ENCODE measurements at regions not wholly inside any gene's neighbourhood (a gene's known extent, or its start where the extent isn't known, plus 50 kb on each side); places are given as distances from the start of the nearest gene placed in this dataset.

DNA sequence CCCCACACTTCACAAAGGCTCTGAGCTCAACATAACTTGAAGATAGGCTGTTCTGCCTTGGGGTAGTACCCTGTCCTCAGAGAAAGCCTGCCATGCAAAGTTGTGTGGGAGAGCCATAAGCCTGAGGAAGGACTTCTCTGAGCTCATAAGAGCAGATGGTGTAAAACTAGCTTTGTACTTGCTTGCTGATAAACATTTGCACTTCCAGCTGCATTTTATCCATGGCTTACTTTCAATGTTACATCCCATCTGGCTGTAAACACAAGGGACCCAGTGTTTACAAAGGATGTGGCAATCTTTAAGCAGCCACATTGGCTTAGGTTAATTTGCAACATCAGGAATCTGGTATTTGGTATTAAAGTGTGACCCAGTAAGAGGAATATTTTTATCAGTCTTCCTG is 258.1 kb downstream of the IPO8 start:
- DNase-seq (ENCODE audit: low read depth), result no peak

- no peak for DNase-seq (ENCODE audit: low read depth)
These were observed 258.6 kb downstream of the IPO8 start for GRCh38 chr12:30437044-30437443.

DNA sequence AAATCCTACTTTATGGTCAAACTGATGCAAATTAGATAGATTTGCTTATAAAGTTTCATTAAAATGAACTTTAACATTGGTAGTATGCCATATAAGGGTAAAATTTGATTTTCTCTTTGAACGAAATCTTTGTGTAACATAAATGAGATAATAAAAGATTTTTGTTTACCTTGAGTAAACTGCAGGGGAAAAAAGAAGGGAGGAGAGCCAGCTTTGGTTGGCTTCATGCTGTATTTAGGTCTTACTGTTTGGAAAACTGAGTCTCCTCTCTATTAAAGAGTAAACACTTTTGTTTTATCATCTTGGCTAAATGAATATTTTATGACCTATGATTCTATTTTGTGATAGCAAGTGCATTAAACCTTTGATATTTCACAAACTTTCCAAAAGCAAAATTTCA is 267.6 kb downstream of the IPO8 start:
- DNase-seq (ENCODE audit: low read depth), result no peak

GRCh38 chr12:30427555-30427954 is 268.1 kb downstream of the IPO8 start:
- no peak for DNase-seq (ENCODE audit: low read depth)

DNA sequence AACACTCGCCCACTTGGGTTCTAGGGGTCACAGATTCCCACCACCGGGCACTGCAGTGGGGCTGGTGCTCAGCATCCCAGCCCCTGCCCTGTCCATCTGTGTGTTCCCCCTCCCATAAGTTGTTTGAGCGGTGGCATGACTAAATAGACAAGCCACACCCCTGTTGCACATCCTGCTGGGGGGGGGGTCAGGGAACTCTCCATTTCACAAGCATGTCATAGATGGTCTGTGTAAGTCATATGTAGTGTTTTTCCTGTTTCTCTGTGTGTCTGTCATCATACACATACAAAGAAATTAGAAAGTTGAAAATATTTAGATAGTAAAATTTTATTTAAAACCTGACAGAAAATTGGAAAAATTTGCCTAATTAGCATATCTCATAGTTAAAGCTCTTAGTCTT is 270.2 kb downstream of the IPO8 start:
- no peak for DNase-seq (ENCODE audit: low read depth)

DNA sequence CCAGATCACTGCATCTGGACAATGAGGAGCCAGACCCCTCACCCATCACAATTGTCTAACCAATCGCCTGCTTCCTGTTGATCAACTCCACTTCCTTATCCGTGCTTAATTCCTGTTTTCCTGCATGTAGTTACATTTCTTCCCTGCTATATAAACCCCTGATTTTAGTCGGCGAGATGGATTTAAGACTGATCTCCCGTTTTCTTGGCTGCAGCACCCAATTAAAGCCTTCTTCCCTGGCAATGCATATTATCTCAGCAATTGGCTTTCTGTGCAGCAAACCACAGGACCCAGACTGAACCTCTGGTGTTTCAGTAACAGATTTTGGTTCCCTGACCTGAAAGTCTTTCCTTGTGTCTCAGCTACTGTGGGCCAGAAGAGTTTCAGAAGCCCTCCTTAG is 272.3 kb downstream of the IPO8 start:
- DNase-seq (ENCODE audit: low read depth), result no peak

GRCh38 chr12:30422844-30423243 is 272.8 kb downstream of the IPO8 start:
- DNase-seq (ENCODE audit: low read depth), result no peak

DNA sequence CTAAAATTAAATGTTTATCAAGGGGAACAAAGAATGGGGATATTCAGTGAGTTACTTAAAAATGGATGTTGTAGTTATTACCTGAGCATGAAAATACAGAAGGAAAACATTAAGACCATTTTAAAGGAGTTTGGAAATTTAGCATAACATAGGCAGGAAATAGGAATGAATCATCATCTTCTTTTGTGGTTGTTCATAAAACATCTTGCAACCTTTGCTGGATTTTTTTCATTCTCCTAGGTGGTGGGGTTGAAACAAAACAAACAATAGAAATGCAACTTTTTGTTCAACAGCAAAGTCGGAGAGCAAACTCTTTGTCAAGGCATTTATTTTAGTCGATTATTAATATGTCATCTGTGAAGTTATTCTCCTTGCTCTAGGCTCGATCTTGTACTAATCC is 275.1 kb downstream of the IPO8 start:
- no peak for DNase-seq (ENCODE audit: low read depth)

DNA sequence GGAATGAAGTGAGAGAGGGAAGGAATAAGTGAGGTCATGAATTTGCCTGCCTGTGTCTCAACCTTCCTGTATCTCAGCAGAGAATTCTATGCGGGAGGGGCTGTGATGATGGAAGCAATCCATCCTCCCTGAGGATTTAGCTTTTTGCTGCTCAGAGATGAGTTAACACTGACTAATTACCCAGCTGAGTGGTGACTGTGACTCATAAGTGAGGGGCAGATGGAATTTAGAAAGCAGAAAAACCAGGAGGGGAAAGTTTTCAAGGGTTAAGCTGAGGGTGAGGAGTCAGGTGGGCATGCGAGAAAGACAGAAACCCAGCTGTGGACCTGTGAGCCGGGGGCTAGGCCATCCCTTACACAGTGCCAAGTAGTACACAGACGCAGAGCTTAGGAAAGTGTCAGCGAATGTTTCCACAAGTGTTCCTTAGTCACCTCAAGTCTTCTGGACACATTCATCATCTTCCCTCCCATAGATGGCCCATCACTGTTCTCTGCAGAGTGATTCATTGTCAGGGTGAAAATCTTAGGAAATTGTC is 277.9 kb downstream of the IPO8 start:
- no peak for DNase-seq (ENCODE audit: low read depth)

GRCh38 chr12:30416631-30417030 is 279.0 kb downstream of the IPO8 start:
- DNase-seq (ENCODE audit: low read depth), result no peak

DNA sequence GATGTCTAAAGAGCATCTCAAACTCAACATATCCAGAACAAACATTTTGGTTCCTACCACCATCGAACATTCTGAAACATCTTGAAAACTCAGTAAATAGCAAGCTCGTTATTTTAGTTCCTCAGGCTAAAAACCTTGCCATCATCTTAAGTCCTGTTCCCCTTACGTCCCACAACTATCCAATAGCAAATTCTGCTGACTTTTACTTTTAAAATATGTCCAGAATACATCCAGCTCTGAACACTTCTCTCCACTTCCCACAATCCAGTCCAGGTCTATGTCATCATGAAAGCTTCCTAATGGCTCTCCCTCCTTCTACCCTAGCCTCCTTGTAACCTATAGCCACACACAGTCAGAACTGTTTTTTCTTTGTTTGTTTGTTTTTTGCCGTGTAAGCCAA is 279.9 kb downstream of the IPO8 start:
- no peak for DNase-seq (ENCODE audit: low read depth)

GRCh38 chr12:30414507-30414906 is 281.2 kb downstream of the IPO8 start:
- no peak for DNase-seq (ENCODE audit: low read depth)

- no peak for DNase-seq (ENCODE audit: low read depth)
These were observed 295.3 kb downstream of the IPO8 start for GRCh38 chr12:30400349-30400748.

GRCh38 chr12:30399859-30400258 is 295.8 kb downstream of the IPO8 start:
- DNase-seq (ENCODE audit: low read depth), result no peak

GRCh38 chr12:30396576-30396975 is 299.1 kb downstream of the IPO8 start:
- DNase-seq (ENCODE audit: low read depth), result no peak

DNA sequence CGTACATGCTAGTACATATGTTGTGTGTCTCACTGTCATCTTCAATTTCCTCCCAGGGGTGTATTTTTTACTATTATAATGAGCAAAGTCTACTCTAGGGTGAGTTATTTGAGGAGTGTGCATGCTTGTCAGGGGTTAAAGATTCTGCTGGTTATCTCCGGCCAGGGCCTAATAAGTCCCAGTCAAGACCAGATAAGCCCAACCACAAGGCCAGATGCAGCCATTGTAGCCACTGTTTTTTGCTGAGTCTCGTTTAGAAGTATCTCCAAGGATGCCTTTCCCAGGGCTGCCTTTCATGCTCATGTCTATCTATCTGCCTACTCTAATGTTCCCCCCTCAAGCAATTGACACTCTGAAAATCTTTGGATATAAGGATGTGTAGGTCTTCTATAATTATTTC is 300.5 kb downstream of the IPO8 start:
- no peak for DNase-seq (ENCODE audit: low read depth)

- DNase-seq (ENCODE audit: low read depth), result no peak
These were observed 303.8 kb downstream of the IPO8 start for GRCh38 chr12:30391766-30392366.

DNA sequence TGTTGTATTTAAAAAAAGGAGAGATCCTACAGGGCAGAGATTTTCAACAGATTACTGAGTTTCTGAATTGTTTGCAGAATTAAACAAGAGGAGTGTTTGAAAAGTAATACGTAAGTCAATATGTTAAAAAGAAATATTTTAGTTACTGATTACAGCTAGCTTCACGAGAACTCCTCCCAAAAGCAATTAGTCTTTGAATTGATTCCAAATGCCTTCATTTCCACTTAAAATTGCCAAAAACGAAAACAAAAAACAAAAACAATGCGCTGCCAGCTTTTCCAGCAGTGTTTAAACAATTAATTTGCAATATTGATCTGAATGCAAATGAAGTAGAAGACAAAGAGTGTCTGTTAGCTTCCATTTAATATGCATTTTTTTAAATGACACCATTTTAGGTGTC is 310.0 kb downstream of the IPO8 start:
- no peak for DNase-seq (ENCODE audit: low read depth)

DNA sequence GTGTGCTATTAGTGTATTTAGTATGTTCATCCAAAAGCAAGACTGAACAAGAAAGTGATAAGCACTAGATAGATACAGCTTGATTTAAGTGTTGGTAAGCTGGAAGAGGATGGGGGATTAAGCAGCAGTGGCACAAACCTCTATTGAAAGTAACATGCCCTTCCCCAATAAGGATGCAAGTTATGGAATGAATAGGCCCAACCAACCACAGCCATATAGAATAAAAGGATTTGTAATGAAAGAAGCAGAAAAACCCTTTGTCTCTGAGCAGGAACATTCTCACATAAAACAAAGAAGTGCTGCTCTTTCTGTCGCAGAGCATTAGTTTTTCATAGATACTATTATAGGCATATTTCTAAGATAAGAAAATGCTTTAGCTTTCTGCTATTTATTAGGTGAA is 310.7 kb downstream of the IPO8 start:
- DNase-seq (ENCODE audit: low read depth), result no peak

DNA sequence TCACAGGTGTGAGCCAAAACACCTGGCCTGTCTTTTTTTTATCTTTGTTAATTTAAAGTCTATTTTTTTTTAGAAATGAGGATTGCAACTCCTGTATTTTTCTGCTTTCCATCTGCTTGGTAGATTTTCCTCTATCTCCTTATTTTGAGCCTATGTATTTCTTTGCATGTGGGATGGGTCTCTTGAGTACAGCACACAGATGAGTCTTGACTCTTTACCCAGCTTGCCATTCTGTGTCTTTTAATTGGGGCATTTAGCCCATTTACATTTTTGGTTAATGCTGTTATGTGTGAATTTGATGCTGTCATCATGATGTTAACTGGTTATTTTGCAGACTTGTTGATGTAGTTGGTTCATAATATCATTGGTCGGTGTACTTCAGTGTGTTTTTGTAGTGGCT is 317.4 kb downstream of the IPO8 start:
- DNase-seq (ENCODE audit: low read depth), result no peak

DNA sequence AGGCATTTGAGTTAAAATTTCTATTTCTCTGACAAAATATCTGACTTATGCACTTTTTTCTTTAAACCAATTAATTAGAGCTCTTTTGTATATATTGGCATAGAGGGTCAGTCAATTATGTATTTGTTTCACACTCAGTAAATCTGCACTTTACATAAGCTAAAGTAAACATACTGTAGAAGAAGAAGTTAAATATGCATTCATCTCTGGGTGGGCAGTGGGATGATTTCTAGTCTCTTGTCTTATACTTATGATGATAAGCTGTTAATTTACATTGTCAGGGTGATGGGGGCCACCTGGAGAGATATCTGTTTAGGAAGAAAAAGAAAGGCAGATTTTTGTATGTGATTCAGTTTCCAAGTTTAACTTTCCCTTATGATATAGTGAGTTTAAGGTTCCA is 330.8 kb downstream of the IPO8 start:
- no peak for DNase-seq (ENCODE audit: low read depth)

GRCh38 chr12:30361145-30361544 is 334.5 kb downstream of the IPO8 start:
- no peak for DNase-seq (ENCODE audit: low read depth)

DNA sequence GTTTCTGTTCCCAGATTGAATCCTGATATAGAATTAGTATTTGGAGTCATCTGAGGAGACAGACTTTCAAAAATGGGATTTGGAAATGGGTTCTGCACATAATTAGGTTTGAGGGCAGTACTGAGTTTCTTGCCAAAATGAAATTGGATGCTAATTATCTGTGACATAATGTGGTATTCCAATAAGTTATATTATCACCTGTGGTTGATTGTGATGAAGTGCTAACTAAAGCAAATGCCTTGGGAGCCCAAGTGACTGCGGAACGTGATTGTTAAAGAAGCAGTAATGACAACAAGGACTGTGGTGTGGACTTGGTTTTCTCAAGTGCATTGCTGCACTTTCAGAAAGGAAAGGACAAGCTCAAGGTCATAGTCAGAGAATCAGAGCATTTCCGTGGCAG is 337.0 kb downstream of the IPO8 start:
- DNase-seq (ENCODE audit: low read depth), result no peak

GRCh38 chr12:30357766-30358490 is 337.7 kb downstream of the IPO8 start:
- no peak for DNase-seq (ENCODE audit: low read depth)
